ENCODE measurements at regions not wholly inside any gene's neighbourhood (a gene's known extent, or its start where the extent isn't known, plus 50 kb on each side); places are given as distances from the start of the nearest gene placed in this dataset.

- H3K4me3 Mint-ChIP-seq, result no peak overlapping the region
- H3K4me1 Mint-ChIP-seq, result no peaks in the 10 kb centered on the region
- WGBS (ENCODE audit: insufficient coverage), result no CpG with 5 or more reads among the region's 4 CpGs
- no peaks in the 10 kb centered on the region for H3K36me3 Mint-ChIP-seq
- H3K4me3 ChIP-seq (replicated peaks in 1 of 3; ENCODE audit: low read depth in 2 of 3, low read length in 3 of 3), result no peak overlapping the region
- no peak overlapping the region for H3K27ac ChIP-seq (ENCODE audit: low read depth in 1 of 2, low read length in 2 of 2)
- H3K27me3 ChIP-seq (ENCODE audit: control insufficient read depth in 2 of 2, insufficient read depth in 2 of 2, low read length in 2 of 2), result no peaks in the 10 kb centered on the region
- no peaks in the 10 kb centered on the region for H3K4me1 ChIP-seq (ENCODE audit: control insufficient read depth in 1 of 2, insufficient read depth in 2 of 2, low read length in 2 of 2)
- H3K4me2 ChIP-seq (replicated peaks; ENCODE audit: extremely low read depth, low read length, poor library complexity, severe bottlenecking), result no peak overlapping the region
- DNase-seq, result no peak
- no peak overlapping the region for H3K27ac Mint-ChIP-seq
- H3K27me3 Mint-ChIP-seq (ENCODE audit: low read depth in 3 of 3), result no peaks in the 10 kb centered on the region
- no peaks in the 10 kb centered on the region for H3K79me2 ChIP-seq (ENCODE audit: insufficient read depth, low read length)
- TF ChIP-seq, protein P1, sequence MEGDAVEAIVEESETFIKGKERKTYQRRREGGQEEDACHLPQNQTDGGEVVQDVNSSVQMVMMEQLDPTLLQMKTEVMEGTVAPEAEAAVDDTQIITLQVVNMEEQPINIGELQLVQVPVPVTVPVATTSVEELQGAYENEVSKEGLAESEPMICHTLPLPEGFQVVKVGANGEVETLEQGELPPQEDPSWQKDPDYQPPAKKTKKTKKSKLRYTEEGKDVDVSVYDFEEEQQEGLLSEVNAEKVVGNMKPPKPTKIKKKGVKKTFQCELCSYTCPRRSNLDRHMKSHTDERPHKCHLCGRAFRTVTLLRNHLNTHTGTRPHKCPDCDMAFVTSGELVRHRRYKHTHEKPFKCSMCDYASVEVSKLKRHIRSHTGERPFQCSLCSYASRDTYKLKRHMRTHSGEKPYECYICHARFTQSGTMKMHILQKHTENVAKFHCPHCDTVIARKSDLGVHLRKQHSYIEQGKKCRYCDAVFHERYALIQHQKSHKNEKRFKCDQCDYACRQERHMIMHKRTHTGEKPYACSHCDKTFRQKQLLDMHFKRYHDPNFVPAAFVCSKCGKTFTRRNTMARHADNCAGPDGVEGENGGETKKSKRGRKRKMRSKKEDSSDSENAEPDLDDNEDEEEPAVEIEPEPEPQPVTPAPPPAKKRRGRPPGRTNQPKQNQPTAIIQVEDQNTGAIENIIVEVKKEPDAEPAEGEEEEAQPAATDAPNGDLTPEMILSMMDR (IDR thresholded peaks at IDR 0.05), result no peak
- peaks cover 0 to 24% of the 10 kb centered on the region in 2 donors for H3K9me3 ChIP-seq (replicated peaks in 1 of 2; ENCODE audit: control insufficient read depth in 1 of 2, insufficient read depth in 1 of 2, low read length in 2 of 2)
- intact Hi-C loops (cut with micrococcal nuclease), result no loop called here
- H2AFZ ChIP-seq (ENCODE audit: insufficient read depth, low read depth, low read length, poor library complexity, severe bottlenecking), result no peak overlapping the region
- H3K9ac ChIP-seq (ENCODE audit: insufficient read depth, low read length, poor library complexity, severe bottlenecking), result no peak overlapping the region
- H3K36me3 ChIP-seq (replicated peaks in 1 of 2; ENCODE audit: control insufficient read depth in 1 of 2, insufficient read depth in 2 of 2, low read length in 2 of 2), result no peaks in the 10 kb centered on the region
- H3K9me3 Mint-ChIP-seq, result peaks cover 4 to 19% (median 11%) of the 10 kb centered on the region in 7 donors
- H4K20me1 ChIP-seq (ENCODE audit: insufficient read depth, low read length), result no peaks in the 10 kb centered on the region
Measured at GRCh38 chr10:18860631-18861240, 187.9 kb upstream of the MALRD1 start.

- intact Hi-C loops (cut with micrococcal nuclease), result no loop called here
- H3K36me3 ChIP-seq (replicated peaks in 1 of 2; ENCODE audit: control insufficient read depth in 1 of 2, insufficient read depth in 2 of 2, low read length in 2 of 2), result no peaks in the 10 kb centered on the region
- H3K27me3 ChIP-seq (ENCODE audit: control insufficient read depth in 2 of 2, insufficient read depth in 2 of 2, low read length in 2 of 2), result no peaks in the 10 kb centered on the region
- peaks cover 0 to 20% of the 10 kb centered on the region in 2 donors for H3K9me3 ChIP-seq (replicated peaks in 1 of 2; ENCODE audit: control insufficient read depth in 1 of 2, insufficient read depth in 1 of 2, low read length in 2 of 2)
- no peaks in the 10 kb centered on the region for H4K20me1 ChIP-seq (ENCODE audit: insufficient read depth, low read length)
- no peak overlapping the region for H3K4me3 ChIP-seq (replicated peaks in 1 of 3; ENCODE audit: low read depth in 2 of 3, low read length in 3 of 3)
- H3K4me2 ChIP-seq (replicated peaks; ENCODE audit: extremely low read depth, low read length, poor library complexity, severe bottlenecking), result no peak overlapping the region
- no peak overlapping the region for H3K27ac ChIP-seq (ENCODE audit: low read depth in 1 of 2, low read length in 2 of 2)
- H3K79me2 ChIP-seq (ENCODE audit: insufficient read depth, low read length), result no peaks in the 10 kb centered on the region
- TF ChIP-seq, protein P1 (IDR thresholded peaks at IDR 0.05), result no peak
- Mint-ChIP-seq H3K27ac (no peak overlapping the region), H3K4me3 (no peak overlapping the region), H3K9me3 (peaks cover 2 to 17% (median 8%) of the 10 kb centered on the region in 7 donors), H3K36me3 (no peaks in the 10 kb centered on the region), H3K4me1 (no peaks in the 10 kb centered on the region), H3K27me3 (ENCODE audit: low read depth in 3 of 3) (no peaks in the 10 kb centered on the region)
- no peaks in the 10 kb centered on the region for H3K4me1 ChIP-seq (ENCODE audit: control insufficient read depth in 1 of 2, insufficient read depth in 2 of 2, low read length in 2 of 2)
- no peak overlapping the region for H2AFZ ChIP-seq (ENCODE audit: insufficient read depth, low read depth, low read length, poor library complexity, severe bottlenecking)
- no peak for DNase-seq
- WGBS (ENCODE audit: insufficient coverage), result no CpG with 5 or more reads among the region's 2 CpGs
- no peak overlapping the region for H3K9ac ChIP-seq (ENCODE audit: insufficient read depth, low read length, poor library complexity, severe bottlenecking)
Measured at GRCh38 chr10:18861382-18861781, 187.2 kb upstream of the MALRD1 start.
